ENCODE measurements at regions not wholly inside any gene's neighbourhood (a gene's known extent, or its start where the extent isn't known, plus 50 kb on each side); places are given as distances from the start of the nearest gene placed in this dataset.

DNA sequence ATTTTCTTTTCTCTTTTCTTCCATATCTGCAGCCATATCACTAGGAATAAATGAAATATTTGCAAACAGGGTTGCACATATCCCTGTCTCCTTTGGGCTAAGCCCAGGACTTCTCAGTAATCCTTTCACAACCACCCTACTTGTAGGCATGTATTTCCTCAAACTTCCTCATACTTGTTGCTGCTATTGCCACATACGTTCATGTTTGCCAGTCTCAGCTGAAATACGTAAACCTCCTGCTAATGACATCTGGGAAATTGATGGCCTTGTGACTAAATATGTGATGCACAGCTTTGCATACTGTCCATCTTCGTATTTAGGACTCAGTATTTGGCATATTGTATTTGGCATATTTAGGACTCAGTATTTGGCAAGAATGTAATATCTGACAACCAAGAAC is 224.6 kb downstream of the PLK2 start:
- TF ChIP-seq CTCF (IDR thresholded peaks at IDR 0.05; ENCODE audit: borderline replicate concordance, extremely low read depth, low read length, poor library complexity, severe bottlenecking) (no peak), EZH2 (IDR thresholded peaks at IDR 0.05; ENCODE audit: borderline replicate concordance, low read depth, low read length, severe bottlenecking) (no peak)
